Effector memory CD8-positive, alpha-beta T cell (primary cell): ENCODE measurements at regions not wholly inside any gene's neighbourhood (a gene's known extent, or its start where the extent isn't known, plus 50 kb on each side); places are given as distances from the start of the nearest gene placed in this dataset.

Experiments
- ATAC-seq: fragments of 150-1000 bp; cut with Tn5 transposase; replicated peaks from 2 replicates; pipeline ENCODE4 v1.10.0; 2021; ENCODE audit warnings: mild to moderate bottlenecking, moderate library complexity
- DNase-seq, 3 experiments: peaks; one replicate each; pipeline ENCODE4 v3.0.0; 2021
- H3K27ac Mint-ChIP-seq, 2 donors: one replicate each; pipeline ENCODE4 v1.8.0; 2022; ENCODE audit warnings: mild to moderate bottlenecking in 2 of 2, mixed read lengths in 2 of 2, moderate library complexity in 2 of 2
- H3K27me3 Mint-ChIP-seq, 2 donors: one replicate each; pipeline ENCODE4 v1.8.0; 2022; ENCODE audit warnings: mixed read lengths in 2 of 2
- H3K36me3 Mint-ChIP-seq: one replicate; pipeline ENCODE4 v1.8.0; 2022; ENCODE audit warnings: mild to moderate bottlenecking, moderate library complexity, mixed read lengths; ENCODE audit not compliant: insufficient read depth
- H3K4me1 Mint-ChIP-seq, 2 donors: one replicate each; pipeline ENCODE4 v1.8.0; 2022; ENCODE audit warnings: low read depth in 2 of 2, mixed read lengths in 2 of 2
- H3K4me3 Mint-ChIP-seq, 2 donors: one replicate each; pipeline ENCODE4 v1.8.0; 2022; ENCODE audit warnings: mild to moderate bottlenecking in 2 of 2, mixed read lengths in 2 of 2, moderate library complexity in 2 of 2
- H3K9me3 Mint-ChIP-seq, 2 donors: one replicate each; pipeline ENCODE4 v1.8.0; 2022; ENCODE audit warnings: mixed read lengths in 2 of 2

DNA sequence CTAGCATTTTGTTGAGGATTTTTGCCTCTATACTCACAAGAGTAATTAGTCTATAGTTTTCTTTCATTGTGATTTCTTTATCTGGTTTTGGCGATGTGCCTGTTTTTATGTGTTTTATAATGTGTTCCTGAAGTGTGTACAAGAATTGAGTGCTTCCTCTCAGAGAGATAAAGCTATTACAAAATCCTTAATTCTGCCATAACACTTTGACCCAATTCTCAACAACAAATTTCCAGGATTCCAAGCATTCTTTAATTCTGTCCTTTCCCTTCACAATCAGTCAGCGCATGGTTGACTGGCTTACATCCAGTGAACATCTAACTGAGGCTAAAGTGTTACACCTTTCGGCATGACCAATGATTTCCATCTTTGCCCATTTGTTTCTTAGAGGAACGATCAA lies 282.9 kb upstream of the MVB12B start:
- peaks cover 34 to 68% of the 10 kb centered on the region in 2 donors for H3K27me3 Mint-ChIP-seq
- DNase-seq = no peak

GRCh38 chr9:126049088-126049487 lies 277.5 kb upstream of the MVB12B start:
- Mint-ChIP-seq H3K27ac (no peak overlapping the region), H3K4me1 (no peaks in the 10 kb centered on the region), H3K9me3 (peaks cover 3 to 19% of the 10 kb centered on the region in 2 donors), H3K27me3 (peaks cover 51 to 94% of the 10 kb centered on the region in 2 donors), H3K36me3 (no peaks in the 10 kb centered on the region), H3K4me3 (no peak overlapping the region)
- ATAC-seq (no peak), DNase-seq (no peak)

More for the DNA sequence above, 282.9 kb upstream of the MVB12B start:
- Mint-ChIP-seq H3K4me1 (no peaks in the 10 kb centered on the region), H3K36me3 (no peaks in the 10 kb centered on the region), H3K9me3 (peaks cover 3 to 19% of the 10 kb centered on the region in 2 donors), H3K4me3 (no peak overlapping the region), H3K27ac (no peak overlapping the region)
- ATAC-seq = no peak

GRCh38 chr9:126049896-126050604 lies 276.6 kb upstream of the MVB12B start:
- Mint-ChIP-seq H3K36me3 (no peaks in the 10 kb centered on the region), H3K4me1 (no peaks in the 10 kb centered on the region), H3K27ac (peak overlapping the region in 1 of 2 donors; percentile 18), H3K9me3 (peaks cover 3 to 14% of the 10 kb centered on the region in 2 donors), H3K27me3 (peaks cover 51 to 94% of the 10 kb centered on the region in 2 donors), H3K4me3 (no peak overlapping the region)
- ATAC-seq (no peak), DNase-seq (no peak)

- Mint-ChIP-seq H3K4me3 (no peak overlapping the region), H3K4me1 (no peaks in the 10 kb centered on the region), H3K27me3 (peaks cover 55 to 94% of the 10 kb centered on the region in 2 donors), H3K36me3 (no peaks in the 10 kb centered on the region), H3K9me3 (peaks cover 3 to 12% of the 10 kb centered on the region in 2 donors), H3K27ac (peak overlapping the region in 1 of 2 donors; percentile 18)
- DNase-seq (no peak), ATAC-seq (no peak)
Measured at GRCh38 chr9:126050605-126050990, 276.0 kb upstream of the MVB12B start.

DNA sequence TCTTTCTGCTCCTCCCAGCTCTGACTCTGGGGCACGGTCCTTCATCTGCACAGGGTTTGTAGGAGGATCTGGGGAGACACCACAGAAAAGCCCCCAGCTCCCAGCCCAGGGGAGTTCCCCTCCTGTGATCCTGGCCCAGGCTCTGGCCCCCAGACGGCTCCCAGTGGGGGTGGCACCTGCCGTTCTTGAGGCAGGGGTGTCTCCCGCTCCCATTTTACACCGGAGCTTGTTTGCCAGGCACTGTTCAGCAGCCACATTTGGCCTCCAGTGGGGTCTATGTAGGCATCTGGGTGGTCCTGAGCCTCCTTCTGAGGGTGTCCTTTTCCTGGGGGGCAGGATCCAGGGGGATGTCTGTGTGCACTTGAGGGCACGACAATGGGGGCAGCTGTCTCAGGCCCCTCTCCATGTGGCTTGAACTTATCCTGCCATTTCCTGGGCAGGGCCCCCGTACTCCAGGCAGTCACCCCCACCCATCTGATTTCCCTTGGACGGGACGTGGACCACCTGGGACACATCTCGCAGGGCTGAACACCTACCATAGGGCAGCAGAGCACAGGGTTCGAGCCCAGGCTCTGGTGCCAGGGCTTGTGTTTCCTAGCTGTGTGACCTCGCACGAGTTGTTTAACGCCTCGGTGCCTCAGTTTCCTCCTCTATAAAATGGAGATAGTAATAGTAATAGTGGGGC lies 275.0 kb upstream of the MVB12B start:
- no peak overlapping the region for H3K27ac Mint-ChIP-seq
- peaks cover 0 to 3% of the 10 kb centered on the region in 2 donors for H3K9me3 Mint-ChIP-seq
- H3K27me3 Mint-ChIP-seq = peaks cover 47 to 94% of the 10 kb centered on the region in 2 donors
- H3K4me3 Mint-ChIP-seq = no peak overlapping the region
- no peaks in the 10 kb centered on the region for H3K36me3 Mint-ChIP-seq
- ATAC-seq = no peak
- no peaks in the 10 kb centered on the region for H3K4me1 Mint-ChIP-seq
- DNase-seq = no peak

- no peaks in the 10 kb centered on the region for H3K9me3 Mint-ChIP-seq
- no peak overlapping the region for H3K27ac Mint-ChIP-seq
- H3K4me1 Mint-ChIP-seq = no peaks in the 10 kb centered on the region
- ATAC-seq (no peak), DNase-seq (no peak)
- H3K27me3 Mint-ChIP-seq = peaks cover 46 to 83% of the 10 kb centered on the region in 2 donors
- H3K4me3 Mint-ChIP-seq = no peak overlapping the region
- H3K36me3 Mint-ChIP-seq = no peaks in the 10 kb centered on the region
Measured at GRCh38 chr9:126052791-126053190, 273.8 kb upstream of the MVB12B start.

- H3K4me3 Mint-ChIP-seq = no peak overlapping the region
- ATAC-seq (no peak), DNase-seq (no peak)
- H3K36me3 Mint-ChIP-seq = no peaks in the 10 kb centered on the region
- H3K9me3 Mint-ChIP-seq = no peaks in the 10 kb centered on the region
- peaks cover 57 to 77% of the 10 kb centered on the region in 2 donors for H3K27me3 Mint-ChIP-seq
- H3K27ac Mint-ChIP-seq = no peak overlapping the region
- no peaks in the 10 kb centered on the region for H3K4me1 Mint-ChIP-seq
Measured at GRCh38 chr9:126053913-126054312, 272.7 kb upstream of the MVB12B start.

DNA sequence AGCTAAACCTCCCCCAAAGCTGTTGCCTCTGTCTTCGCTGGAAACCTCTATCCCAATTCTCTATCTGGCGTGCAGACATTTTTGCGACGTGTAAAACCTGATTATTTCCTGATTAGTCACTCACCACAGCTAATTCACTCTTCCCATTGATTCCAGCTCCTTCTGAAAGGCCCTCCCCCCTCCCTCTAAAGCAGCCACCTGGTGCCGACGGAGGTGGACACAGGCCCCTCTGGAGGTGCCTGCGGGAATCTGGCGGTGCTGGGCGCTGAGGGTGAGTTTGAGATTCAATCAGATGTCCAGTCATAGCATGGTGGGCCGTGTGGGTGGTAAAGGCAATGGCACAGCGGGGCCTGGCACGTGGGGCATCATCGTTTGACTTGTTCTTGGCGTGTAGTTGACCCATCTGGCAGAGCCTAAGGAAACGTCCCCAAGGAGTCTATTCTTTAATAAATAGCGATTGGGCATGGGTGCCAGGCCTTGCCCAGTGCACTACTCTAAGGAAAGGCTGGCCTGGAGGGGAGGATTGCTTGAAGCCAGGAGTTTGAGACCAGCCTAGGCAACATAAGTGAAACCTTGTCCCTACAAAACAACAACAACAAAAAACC lies 271.1 kb upstream of the MVB12B start:
- DNase-seq (no peak), ATAC-seq (no peak)
- no peak overlapping the region for H3K27ac Mint-ChIP-seq
- peaks cover 66 to 75% of the 10 kb centered on the region in 2 donors for H3K27me3 Mint-ChIP-seq
- no peak overlapping the region for H3K4me3 Mint-ChIP-seq
- no peaks in the 10 kb centered on the region for H3K9me3 Mint-ChIP-seq
- no peaks in the 10 kb centered on the region for H3K4me1 Mint-ChIP-seq
- H3K36me3 Mint-ChIP-seq = no peaks in the 10 kb centered on the region

DNA sequence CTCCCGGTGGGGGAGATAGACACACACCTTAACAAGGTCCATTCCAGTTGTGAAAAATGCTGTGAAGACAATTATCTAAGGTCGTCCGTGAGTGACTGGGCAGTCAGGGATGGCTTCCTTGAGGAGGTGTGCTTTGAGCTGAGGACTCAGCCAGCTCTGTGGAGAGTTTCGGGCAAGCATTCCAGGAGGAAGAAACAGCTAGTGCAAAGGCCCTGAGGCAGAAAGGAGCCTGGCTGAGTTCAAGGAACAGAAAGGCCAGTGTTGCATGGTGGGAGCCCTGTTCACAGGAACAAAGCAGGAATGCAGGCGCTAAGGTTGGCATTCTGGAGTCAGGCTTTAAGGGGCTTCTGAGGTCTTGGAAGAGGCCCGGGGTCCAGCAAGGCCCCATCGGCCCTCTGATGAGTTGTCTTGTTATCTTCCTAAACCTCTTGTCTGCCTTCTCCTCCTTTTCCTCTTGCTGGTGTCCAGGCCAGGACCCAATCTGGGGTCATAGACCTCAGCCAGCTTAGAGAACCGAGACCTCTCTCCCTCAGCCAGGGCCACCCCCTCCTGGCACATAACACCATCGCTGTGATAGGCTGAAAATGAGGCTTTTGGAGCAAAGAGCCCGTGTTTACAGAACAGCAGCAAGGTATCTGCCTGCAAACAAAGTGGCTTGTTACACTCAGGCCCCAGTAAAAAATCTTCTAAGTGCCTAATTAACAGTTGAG lies 270.2 kb upstream of the MVB12B start:
- Mint-ChIP-seq H3K4me1 (no peaks in the 10 kb centered on the region), H3K4me3 (no peak overlapping the region), H3K27me3 (peaks cover 67 to 73% of the 10 kb centered on the region in 2 donors), H3K27ac (no peak overlapping the region), H3K36me3 (no peaks in the 10 kb centered on the region), H3K9me3 (no peaks in the 10 kb centered on the region)
- ATAC-seq = no peak
- no peak for DNase-seq

DNA sequence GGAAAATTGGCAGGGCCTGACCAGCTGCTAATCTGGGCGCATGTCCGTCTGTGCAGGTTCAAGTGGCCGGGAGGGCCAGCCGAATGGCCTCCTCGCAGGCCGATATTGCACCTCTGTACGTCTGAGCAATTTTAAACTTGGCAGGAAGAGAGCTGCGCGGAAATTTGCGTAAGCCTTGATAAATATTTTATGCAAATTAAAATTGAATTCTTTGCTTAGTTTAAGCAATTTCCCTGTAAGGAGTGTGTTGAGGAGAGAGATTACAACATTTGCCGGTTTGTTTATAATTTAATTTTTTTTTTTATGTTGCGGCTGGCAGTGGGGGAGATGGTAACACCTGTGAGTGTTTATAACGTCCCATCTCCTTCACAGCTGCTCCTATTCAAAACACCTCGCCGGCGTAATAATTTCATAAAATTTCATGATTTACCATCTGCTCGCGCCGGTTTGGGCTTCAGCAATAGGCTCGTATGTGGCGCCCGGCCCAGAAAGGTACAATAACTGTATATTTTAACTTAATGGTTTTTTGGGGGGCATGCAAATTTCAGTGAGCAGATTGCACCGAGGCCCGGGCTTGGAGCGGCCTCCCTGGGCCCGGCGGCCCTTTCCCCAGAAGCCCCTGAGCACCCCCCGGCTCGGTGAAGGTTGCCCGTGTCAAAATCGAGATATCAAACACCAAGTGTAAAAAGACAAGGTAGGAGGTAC lies 269.4 kb upstream of the MVB12B start:
- Mint-ChIP-seq H3K9me3 (no peaks in the 10 kb centered on the region), H3K4me1 (no peaks in the 10 kb centered on the region), H3K4me3 (no peak overlapping the region), H3K27me3 (peaks cover 67 to 75% of the 10 kb centered on the region in 2 donors), H3K36me3 (no peaks in the 10 kb centered on the region), H3K27ac (no peak overlapping the region)
- DNase-seq = no peak
- no peak for ATAC-seq

DNA sequence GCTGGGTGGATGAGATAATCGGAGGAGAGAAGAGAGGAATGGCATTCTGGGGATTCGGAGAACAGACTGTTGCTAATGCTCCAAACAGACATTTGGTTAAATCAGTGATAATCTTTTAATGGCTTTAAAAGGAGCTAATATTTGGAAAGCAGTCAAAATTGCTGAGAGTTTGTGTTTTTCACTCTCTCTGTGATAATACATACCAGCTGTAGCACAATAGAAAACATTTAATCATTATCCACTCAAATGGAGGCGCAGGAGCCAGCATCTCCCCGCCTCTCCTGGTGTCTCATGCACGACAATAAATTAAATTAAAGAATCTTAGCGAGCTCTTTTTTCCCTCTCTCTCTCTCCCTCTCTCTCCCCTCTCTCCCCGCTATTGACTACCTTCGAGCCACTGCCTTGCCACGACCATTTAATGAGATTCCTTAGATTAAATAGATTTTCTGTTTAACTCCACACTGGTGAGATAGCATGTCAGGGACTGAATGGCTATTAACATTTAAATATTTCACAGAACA lies 268.6 kb upstream of the MVB12B start:
- H3K4me3 Mint-ChIP-seq = no peak overlapping the region
- no peaks in the 10 kb centered on the region for H3K36me3 Mint-ChIP-seq
- peaks cover 59 to 73% of the 10 kb centered on the region in 2 donors for H3K27me3 Mint-ChIP-seq

GRCh38 chr9:126058591-126058990 lies 268.0 kb upstream of the MVB12B start:
- Mint-ChIP-seq H3K4me1 (no peaks in the 10 kb centered on the region), H3K4me3 (no peak overlapping the region), H3K9me3 (no peaks in the 10 kb centered on the region), H3K27me3 (peaks cover 55 to 68% of the 10 kb centered on the region in 2 donors), H3K36me3 (peaks cover under 1% of the 10 kb centered on the region), H3K27ac (no peak overlapping the region)
- no peak for DNase-seq
- ATAC-seq = no peak

More for the DNA sequence above, 268.6 kb upstream of the MVB12B start:
- Mint-ChIP-seq H3K27ac (no peak overlapping the region), H3K9me3 (no peaks in the 10 kb centered on the region), H3K4me1 (no peaks in the 10 kb centered on the region)
- DNase-seq = no peak
- ATAC-seq = no peak

DNA sequence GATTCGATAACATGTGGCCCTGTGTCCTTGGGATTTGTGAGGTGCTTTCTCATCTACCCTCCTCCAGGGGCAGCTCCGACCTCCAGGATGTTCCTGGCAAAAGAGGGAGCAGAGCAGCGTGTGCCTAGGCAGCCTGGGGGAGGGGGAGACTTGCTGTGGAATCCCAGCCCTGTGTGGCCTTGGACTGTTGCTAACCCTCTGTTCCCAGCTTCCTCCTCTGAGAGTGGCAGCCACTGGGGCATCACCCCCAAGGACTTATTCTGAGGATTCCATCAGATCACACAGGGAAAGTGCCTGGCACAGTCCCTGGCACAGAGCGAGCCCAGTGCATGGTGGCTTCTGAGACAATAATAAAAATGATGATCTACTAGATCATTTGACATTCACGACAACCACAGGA lies 265.1 kb upstream of the MVB12B start:
- Mint-ChIP-seq H3K27ac (no peak overlapping the region), H3K4me3 (no peak overlapping the region), H3K9me3 (no peaks in the 10 kb centered on the region), H3K4me1 (no peaks in the 10 kb centered on the region), H3K27me3 (peaks cover 41 to 49% of the 10 kb centered on the region in 2 donors), H3K36me3 (peaks cover 4% of the 10 kb centered on the region)
- ATAC-seq (no peak), DNase-seq (no peak)
